ENCODE measurements at regions not wholly inside any gene's neighbourhood (a gene's known extent, or its start where the extent isn't known, plus 50 kb on each side); places are given as distances from the start of the nearest gene placed in this dataset.

GRCh38 chr2:66110608-66111007 is 324.3 kb upstream of the MEIS1 start:
- H3K27ac ChIP-seq (ENCODE audit: low read length), result no peak overlapping the region
- ATAC-seq (ENCODE audit: insufficient read depth, low read depth) (no peak), DNase-seq (no peak)
- H3K27me3 ChIP-seq (ENCODE audit: insufficient read depth, low read length, poor library complexity), result no peaks in the 10 kb centered on the region
- no peak overlapping the region for H3K4me2 ChIP-seq (ENCODE audit: insufficient read depth, low read length)
- H3K79me2 ChIP-seq (ENCODE audit: insufficient read depth, low read length), result no peaks in the 10 kb centered on the region
- H2AFZ ChIP-seq (ENCODE audit: low read depth, low read length), result no peak overlapping the region
- no peak for TF ChIP-seq EZH2 (IDR thresholded peaks at IDR 0.05; ENCODE audit: borderline replicate concordance, low read depth, low read length, severe bottlenecking)
- TF ChIP-seq CTCF (IDR thresholded peaks at IDR 0.05; ENCODE audit: borderline replicate concordance, extremely low read depth, low read length, poor library complexity, severe bottlenecking), result no peak
- H3K9me3 ChIP-seq (ENCODE audit: insufficient read depth, low read length, severe bottlenecking), result no peaks in the 10 kb centered on the region
- no peaks in the 10 kb centered on the region for H4K20me1 ChIP-seq (ENCODE audit: insufficient read depth, low read length)
- H3K4me3 ChIP-seq (ENCODE audit: low read depth in 1 of 2, low read length in 2 of 2), result no peak overlapping the region
- no peaks in the 10 kb centered on the region for H3K4me1 ChIP-seq (ENCODE audit: insufficient read depth, low read length)
- H3K36me3 ChIP-seq (ENCODE audit: insufficient read depth, low read length), result no peaks in the 10 kb centered on the region
- no peak overlapping the region for H3K9ac ChIP-seq (ENCODE audit: low read depth, low read length)

GRCh38 chr2:66110086-66110485 is 324.8 kb upstream of the MEIS1 start:
- no peak overlapping the region for H3K27ac ChIP-seq (ENCODE audit: low read length)
- H3K36me3 ChIP-seq (ENCODE audit: insufficient read depth, low read length), result no peaks in the 10 kb centered on the region
- TF ChIP-seq CTCF (IDR thresholded peaks at IDR 0.05; ENCODE audit: borderline replicate concordance, extremely low read depth, low read length, poor library complexity, severe bottlenecking) (no peak), EZH2 (IDR thresholded peaks at IDR 0.05; ENCODE audit: borderline replicate concordance, low read depth, low read length, severe bottlenecking) (no peak)
- no peaks in the 10 kb centered on the region for H3K27me3 ChIP-seq (ENCODE audit: insufficient read depth, low read length, poor library complexity)
- DNase-seq (no peak), ATAC-seq (ENCODE audit: insufficient read depth, low read depth) (no peak)
- no peak overlapping the region for H3K4me3 ChIP-seq (ENCODE audit: low read depth in 1 of 2, low read length in 2 of 2)
- no peaks in the 10 kb centered on the region for H3K79me2 ChIP-seq (ENCODE audit: insufficient read depth, low read length)
- H3K9me3 ChIP-seq (ENCODE audit: insufficient read depth, low read length, severe bottlenecking), result no peaks in the 10 kb centered on the region
- no peaks in the 10 kb centered on the region for H3K4me1 ChIP-seq (ENCODE audit: insufficient read depth, low read length)
- H3K9ac ChIP-seq (ENCODE audit: low read depth, low read length), result no peak overlapping the region
- H2AFZ ChIP-seq (ENCODE audit: low read depth, low read length), result no peak overlapping the region
- H3K4me2 ChIP-seq (ENCODE audit: insufficient read depth, low read length), result no peak overlapping the region
- no peaks in the 10 kb centered on the region for H4K20me1 ChIP-seq (ENCODE audit: insufficient read depth, low read length)

GRCh38 chr2:66109419-66109818 is 325.5 kb upstream of the MEIS1 start:
- TF ChIP-seq CTCF (IDR thresholded peaks at IDR 0.05; ENCODE audit: borderline replicate concordance, extremely low read depth, low read length, poor library complexity, severe bottlenecking), result no peak
- no peak for TF ChIP-seq EZH2 (IDR thresholded peaks at IDR 0.05; ENCODE audit: borderline replicate concordance, low read depth, low read length, severe bottlenecking)
- Histone ChIP-seq H3K36me3 (ENCODE audit: insufficient read depth, low read length) (no peaks in the 10 kb centered on the region), H3K27me3 (ENCODE audit: insufficient read depth, low read length, poor library complexity) (no peaks in the 10 kb centered on the region), H3K27ac (ENCODE audit: low read length) (no peak overlapping the region), H4K20me1 (ENCODE audit: insufficient read depth, low read length) (no peaks in the 10 kb centered on the region), H3K9me3 (ENCODE audit: insufficient read depth, low read length, severe bottlenecking) (no peaks in the 10 kb centered on the region), H3K4me1 (ENCODE audit: insufficient read depth, low read length) (no peaks in the 10 kb centered on the region), H3K9ac (ENCODE audit: low read depth, low read length) (no peak overlapping the region), H2AFZ (ENCODE audit: low read depth, low read length) (no peak overlapping the region), H3K4me2 (ENCODE audit: insufficient read depth, low read length) (no peak overlapping the region), H3K79me2 (ENCODE audit: insufficient read depth, low read length) (no peaks in the 10 kb centered on the region), H3K4me3 (ENCODE audit: low read depth in 1 of 2, low read length in 2 of 2) (no peak overlapping the region)
- DNase-seq (no peak), ATAC-seq (ENCODE audit: insufficient read depth, low read depth) (no peak)
